HCT116 (cell line): ENCODE measurements at regions not wholly inside any gene's neighbourhood (a gene's known extent, or its start where the extent isn't known, plus 50 kb on each side); places are given as distances from the start of the nearest gene placed in this dataset.

ENCODE experiments used
- CBX3 ChIP-seq: IDR thresholded peaks from 2 replicates; pipeline ENCODE4 v1.6.1; 2012; ENCODE audit warnings: low read depth
- EGR1 ChIP-seq: IDR thresholded peaks from 2 replicates; pipeline ENCODE4 v1.6.1; 2012; ENCODE audit warnings: low read depth
- EZH2phosphoT487 ChIP-seq: fragments of 200-600 bp; IDR thresholded peaks from 2 replicates; pipeline ENCODE4 v1.6.1; 2018; ENCODE audit warnings: antibody characterized with exemption, borderline replicate concordance
- JUND ChIP-seq: IDR thresholded peaks from 2 replicates; pipeline ENCODE4 v1.6.1; 2012
- SIN3A ChIP-seq: IDR thresholded peaks from 2 replicates; pipeline ENCODE4 v1.6.1; 2012; ENCODE audit warnings: low read depth
- SRF ChIP-seq: IDR thresholded peaks from 2 replicates; pipeline ENCODE4 v1.6.1; 2012; ENCODE audit warnings: low read depth
- TCF7L2 ChIP-seq: IDR thresholded peaks from 2 replicates; pipeline ENCODE4 v1.7.0; 2011; ENCODE audit warnings: borderline replicate concordance, inconsistent platforms; ENCODE audit not compliant: insufficient read depth, insufficient read length; ENCODE audit errors: extremely low read depth
- TF ChIP-seq, protein P1 (sequence below): IDR thresholded peaks from 2 replicates; pipeline ENCODE4 v1.6.1; 2012
- TF ChIP-seq, protein P2 (sequence below): IDR thresholded peaks from 2 replicates; pipeline ENCODE4 v1.6.1; 2012; ENCODE audit warnings: low read depth
- TF ChIP-seq, protein P3 (sequence below), 3 experiments: fragments of 200-600 bp in 1 of 3; sonication (generic) in 1 of 3; IDR thresholded peaks in 2 of 3; conservative IDR thresholded peaks in 1 of 3; 2 replicates each; pipeline ENCODE4 v1.5.1; 2012 to 2017; ENCODE audit warnings: low read depth in 2 of 3, low read length in 2 of 3, antibody characterized with exemption in 1 of 3, borderline replicate concordance in 1 of 3, control low read depth in 1 of 3, mild to moderate bottlenecking in 1 of 3, mixed read lengths in 1 of 3, mixed run types in 1 of 3, moderate library complexity in 1 of 3; ENCODE audit not compliant: insufficient read depth in 1 of 3

DNA sequence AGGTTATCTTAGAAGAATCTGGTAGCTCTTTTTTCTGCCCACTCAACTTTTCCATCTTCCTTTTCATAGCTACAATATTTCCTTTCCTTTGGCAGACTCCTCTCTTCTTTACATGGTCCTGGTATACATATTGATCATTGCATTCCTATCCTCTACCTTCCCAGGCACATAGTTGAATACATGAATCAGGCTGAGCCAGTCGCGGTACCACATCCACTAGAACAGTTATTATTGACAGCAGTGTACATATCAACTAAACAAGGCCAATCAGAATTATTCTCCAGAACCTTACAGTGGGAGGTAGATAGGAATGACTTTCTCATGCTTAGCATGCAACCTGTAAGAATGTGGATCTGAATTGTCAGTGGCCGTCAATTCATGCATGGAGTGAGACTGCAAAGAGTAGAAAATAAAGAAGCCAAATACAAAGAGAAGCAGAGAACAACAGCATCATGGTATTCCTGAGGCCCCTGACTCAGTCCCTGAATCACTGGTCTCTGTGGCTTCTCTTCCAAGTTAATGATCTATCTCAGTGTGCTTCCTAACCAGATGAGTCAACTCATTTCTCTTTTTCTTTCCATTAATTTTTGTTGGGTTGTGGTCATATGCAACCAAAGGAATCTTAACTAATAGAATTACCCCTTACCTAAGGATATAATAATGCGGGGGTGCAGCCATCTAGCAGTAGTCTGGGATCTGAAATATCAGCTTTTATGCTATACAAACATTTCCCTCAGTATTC is 60.9 kb upstream of the DCBLD2 start (continued):
- TF ChIP-seq SRF (peak; percentile 55; the same call in 1 of the 2 replicates), EGR1 (peak; percentile 81), CBX3 (peak; percentile 18; the same call in 1 of the 2 replicates), EZH2phosphoT487 (no peak), TCF7L2 (no peak), SIN3A (peak; percentile 49; the same call in 1 of the 2 replicates), JUND (peak; percentile 89)
- TF ChIP-seq, protein P1, sequence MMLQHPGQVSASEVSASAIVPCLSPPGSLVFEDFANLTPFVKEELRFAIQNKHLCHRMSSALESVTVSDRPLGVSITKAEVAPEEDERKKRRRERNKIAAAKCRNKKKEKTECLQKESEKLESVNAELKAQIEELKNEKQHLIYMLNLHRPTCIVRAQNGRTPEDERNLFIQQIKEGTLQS: no peak
- TF ChIP-seq, protein P2, sequence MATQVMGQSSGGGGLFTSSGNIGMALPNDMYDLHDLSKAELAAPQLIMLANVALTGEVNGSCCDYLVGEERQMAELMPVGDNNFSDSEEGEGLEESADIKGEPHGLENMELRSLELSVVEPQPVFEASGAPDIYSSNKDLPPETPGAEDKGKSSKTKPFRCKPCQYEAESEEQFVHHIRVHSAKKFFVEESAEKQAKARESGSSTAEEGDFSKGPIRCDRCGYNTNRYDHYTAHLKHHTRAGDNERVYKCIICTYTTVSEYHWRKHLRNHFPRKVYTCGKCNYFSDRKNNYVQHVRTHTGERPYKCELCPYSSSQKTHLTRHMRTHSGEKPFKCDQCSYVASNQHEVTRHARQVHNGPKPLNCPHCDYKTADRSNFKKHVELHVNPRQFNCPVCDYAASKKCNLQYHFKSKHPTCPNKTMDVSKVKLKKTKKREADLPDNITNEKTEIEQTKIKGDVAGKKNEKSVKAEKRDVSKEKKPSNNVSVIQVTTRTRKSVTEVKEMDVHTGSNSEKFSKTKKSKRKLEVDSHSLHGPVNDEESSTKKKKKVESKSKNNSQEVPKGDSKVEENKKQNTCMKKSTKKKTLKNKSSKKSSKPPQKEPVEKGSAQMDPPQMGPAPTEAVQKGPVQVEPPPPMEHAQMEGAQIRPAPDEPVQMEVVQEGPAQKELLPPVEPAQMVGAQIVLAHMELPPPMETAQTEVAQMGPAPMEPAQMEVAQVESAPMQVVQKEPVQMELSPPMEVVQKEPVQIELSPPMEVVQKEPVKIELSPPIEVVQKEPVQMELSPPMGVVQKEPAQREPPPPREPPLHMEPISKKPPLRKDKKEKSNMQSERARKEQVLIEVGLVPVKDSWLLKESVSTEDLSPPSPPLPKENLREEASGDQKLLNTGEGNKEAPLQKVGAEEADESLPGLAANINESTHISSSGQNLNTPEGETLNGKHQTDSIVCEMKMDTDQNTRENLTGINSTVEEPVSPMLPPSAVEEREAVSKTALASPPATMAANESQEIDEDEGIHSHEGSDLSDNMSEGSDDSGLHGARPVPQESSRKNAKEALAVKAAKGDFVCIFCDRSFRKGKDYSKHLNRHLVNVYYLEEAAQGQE: no peak
- TF ChIP-seq, protein P3, sequence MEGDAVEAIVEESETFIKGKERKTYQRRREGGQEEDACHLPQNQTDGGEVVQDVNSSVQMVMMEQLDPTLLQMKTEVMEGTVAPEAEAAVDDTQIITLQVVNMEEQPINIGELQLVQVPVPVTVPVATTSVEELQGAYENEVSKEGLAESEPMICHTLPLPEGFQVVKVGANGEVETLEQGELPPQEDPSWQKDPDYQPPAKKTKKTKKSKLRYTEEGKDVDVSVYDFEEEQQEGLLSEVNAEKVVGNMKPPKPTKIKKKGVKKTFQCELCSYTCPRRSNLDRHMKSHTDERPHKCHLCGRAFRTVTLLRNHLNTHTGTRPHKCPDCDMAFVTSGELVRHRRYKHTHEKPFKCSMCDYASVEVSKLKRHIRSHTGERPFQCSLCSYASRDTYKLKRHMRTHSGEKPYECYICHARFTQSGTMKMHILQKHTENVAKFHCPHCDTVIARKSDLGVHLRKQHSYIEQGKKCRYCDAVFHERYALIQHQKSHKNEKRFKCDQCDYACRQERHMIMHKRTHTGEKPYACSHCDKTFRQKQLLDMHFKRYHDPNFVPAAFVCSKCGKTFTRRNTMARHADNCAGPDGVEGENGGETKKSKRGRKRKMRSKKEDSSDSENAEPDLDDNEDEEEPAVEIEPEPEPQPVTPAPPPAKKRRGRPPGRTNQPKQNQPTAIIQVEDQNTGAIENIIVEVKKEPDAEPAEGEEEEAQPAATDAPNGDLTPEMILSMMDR (IDR thresholded peaks at IDR 0.05 in 2 of 3, conservative IDR thresholded peaks at IDR 0.05 in 1 of 3; ENCODE audit: borderline replicate concordance in 1 of 3, insufficient read depth in 1 of 3, low read depth in 2 of 3, low read length in 2 of 3): no peak
